Caco-2 (cell line): ENCODE measurements at regions not wholly inside any gene's neighbourhood (a gene's known extent, or its start where the extent isn't known, plus 50 kb on each side); places are given as distances from the start of the nearest gene placed in this dataset.

Experiments used
- BruUV-seq: library from RNA; stranded (reverse); fragments of 400-500 nt; replicated peaks from 2 replicates; lab custom pipeline; 2021; lab: Mats Ljungman, UMichigan
- CTCF ChIA-PET: fragments of 300-600 bp; sonication (Branson Sonifier 250); formaldehyde crosslinking; loops from one replicate; lab custom pipeline; 2022; ENCODE audit warnings: antibody characterized with exemption; lab: Charles Lee
- POLR2A ChIA-PET: fragments of 300-600 bp; sonication (Branson Sonifier 250); formaldehyde crosslinking; loops from one replicate; lab custom pipeline; 2022; ENCODE audit warnings: antibody characterized with exemption; lab: Charles Lee
- DNase-seq, 2 experiments: peaks; one replicate each; pipeline versions ENCODE4 v3.0.0 to v3.0.0-alpha.2; 2020 to 2022
- H3K27me3 ChIP-seq: replicated peaks from 2 replicates; pipeline ENCODE4 v1.6.0; 2011; ENCODE audit warnings: low read length; ENCODE audit not compliant: control insufficient read depth, insufficient read depth
- H3K36me3 ChIP-seq: 2 replicates; pipeline ENCODE4 v1.5.1; 2011; ENCODE audit warnings: low read length; ENCODE audit not compliant: control insufficient read depth, insufficient read depth
- H3K4me1 ChIP-seq: fragments of 250-450 bp; sonication (Bioruptor Pico); 2 replicates; pipeline ENCODE4 v1.5.1; 2020; ENCODE audit warnings: mild to moderate bottlenecking
- H3K4me3 ChIP-seq: 2 replicates; pipeline ENCODE4 v1.5.1; 2011; ENCODE audit warnings: low read depth, mild to moderate bottlenecking, control low read depth, low read length
- H3K9me3 ChIP-seq: fragments of 250-450 bp; sonication (Bioruptor Pico); 2 replicates; pipeline ENCODE4 v1.5.1; 2020; ENCODE audit warnings: mild to moderate bottlenecking, moderate library complexity
- H3K27ac Mint-ChIP-seq: one replicate; pipeline ENCODE4 v1.8.0; 2022; ENCODE audit warnings: mixed read lengths; ENCODE audit not compliant: unreplicated experiment
- H3K27me3 Mint-ChIP-seq: one replicate; pipeline ENCODE4 v1.8.0; 2022; ENCODE audit warnings: mixed read lengths; ENCODE audit not compliant: insufficient read depth, unreplicated experiment
- H3K36me3 Mint-ChIP-seq: one replicate; pipeline ENCODE4 v1.8.0; 2022; ENCODE audit warnings: mild to moderate bottlenecking, mixed read lengths; ENCODE audit not compliant: insufficient read depth, unreplicated experiment
- H3K4me1 Mint-ChIP-seq: one replicate; pipeline ENCODE4 v1.8.0; 2022; ENCODE audit warnings: low read depth, mixed read lengths; ENCODE audit not compliant: unreplicated experiment
- H3K4me3 Mint-ChIP-seq: one replicate; pipeline ENCODE4 v1.8.0; 2022; ENCODE audit warnings: mild to moderate bottlenecking, moderate library complexity, mixed read lengths; ENCODE audit not compliant: unreplicated experiment
- H3K9me3 Mint-ChIP-seq: one replicate; pipeline ENCODE4 v1.8.0; 2022; ENCODE audit warnings: mixed read lengths; ENCODE audit not compliant: unreplicated experiment
- intact Hi-C: fragments of 100-400 bp; cut with micrococcal nuclease; formaldehyde crosslinking; loops from one replicate; pipeline ENCODE4 v1.10.0; 2022; ENCODE audit not compliant: unreplicated experiment
- TF ChIP-seq, protein P1 (sequence below), 2 experiments: fragments of 200-600 bp in 1 of 2; IDR thresholded peaks; 1 replicate in 1 of 2; 2 replicates in 1 of 2; pipeline versions ENCODE4 v1.5.1 to v1.8.0; 2011 to 2022; ENCODE audit warnings: antibody characterized with exemption in 1 of 2, control low read depth in 1 of 2, inconsistent platforms in 1 of 2, low read depth in 1 of 2, low read length in 1 of 2, mild to moderate bottlenecking in 1 of 2, moderate library complexity in 1 of 2; ENCODE audit not compliant: insufficient read depth in 1 of 2, severe bottlenecking in 1 of 2, unreplicated experiment in 1 of 2

DNA sequence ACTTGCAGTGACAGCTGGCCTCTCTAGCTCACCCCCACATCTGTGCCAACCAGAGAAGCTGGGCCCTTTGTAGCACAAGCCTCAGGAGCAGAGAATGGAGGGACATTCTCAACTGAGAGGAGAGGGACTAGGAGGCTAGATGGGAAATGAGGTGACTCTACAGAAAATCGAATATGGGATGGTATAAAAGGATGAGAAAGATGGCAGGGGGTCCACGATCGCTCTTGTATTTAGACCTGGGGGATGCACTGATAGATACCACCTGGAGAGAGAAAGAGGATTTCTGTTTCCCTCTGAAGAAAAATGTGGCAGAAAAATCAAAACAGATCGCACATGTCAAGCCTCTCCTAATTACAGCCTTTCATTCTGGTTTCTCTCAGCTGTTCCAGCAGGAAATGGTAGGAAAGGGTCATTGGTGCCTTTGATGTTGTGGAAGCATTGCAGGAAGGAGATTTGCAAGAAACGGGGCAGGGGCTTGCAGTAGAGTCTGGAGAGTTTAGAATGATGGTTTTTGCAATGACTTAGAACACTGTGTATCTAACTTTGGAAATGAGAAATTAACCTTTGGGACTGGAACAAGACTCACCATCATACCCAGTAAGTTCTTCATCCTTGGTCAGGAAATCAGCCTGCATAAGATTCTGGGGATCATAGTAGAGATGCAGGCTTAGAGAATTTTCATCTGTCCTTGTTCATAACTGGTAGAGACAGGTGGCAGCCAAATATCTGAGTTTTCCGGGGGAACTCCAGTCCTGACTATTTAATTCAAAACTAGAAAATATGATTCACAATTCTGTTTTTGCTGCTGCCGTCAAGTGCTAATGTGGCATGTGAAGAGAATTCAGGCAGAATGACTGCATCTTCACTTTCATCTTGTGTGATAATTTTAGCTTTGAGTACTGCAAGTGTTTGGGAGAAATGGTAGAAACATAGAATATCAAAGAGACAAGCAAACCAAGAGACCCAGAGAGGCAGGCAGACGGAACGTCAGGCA, 98.8 kb downstream of the DAD1 start:
- no peak for DNase-seq
- H3K36me3 Mint-ChIP-seq, result no peaks in the 10 kb centered on the region
- peaks cover 7% of the 10 kb centered on the region for H3K4me1 Mint-ChIP-seq
- ChIA-PET CTCF (no interaction called here), POLR2A (no interaction called here)
- Histone ChIP-seq H3K36me3 (no peaks in the 10 kb centered on the region), H3K4me1 (peaks cover 6% of the 10 kb centered on the region), H3K9me3 (no peaks in the 10 kb centered on the region), H3K27me3 (no peaks in the 10 kb centered on the region), H3K4me3 (no peak overlapping the region)
- H3K4me3 Mint-ChIP-seq, result no peak overlapping the region
- intact Hi-C loops, result no loop called here
- H3K27me3 Mint-ChIP-seq, result no peaks in the 10 kb centered on the region
- BruUV-seq, result no TSS peak
- TF ChIP-seq, protein P1, sequence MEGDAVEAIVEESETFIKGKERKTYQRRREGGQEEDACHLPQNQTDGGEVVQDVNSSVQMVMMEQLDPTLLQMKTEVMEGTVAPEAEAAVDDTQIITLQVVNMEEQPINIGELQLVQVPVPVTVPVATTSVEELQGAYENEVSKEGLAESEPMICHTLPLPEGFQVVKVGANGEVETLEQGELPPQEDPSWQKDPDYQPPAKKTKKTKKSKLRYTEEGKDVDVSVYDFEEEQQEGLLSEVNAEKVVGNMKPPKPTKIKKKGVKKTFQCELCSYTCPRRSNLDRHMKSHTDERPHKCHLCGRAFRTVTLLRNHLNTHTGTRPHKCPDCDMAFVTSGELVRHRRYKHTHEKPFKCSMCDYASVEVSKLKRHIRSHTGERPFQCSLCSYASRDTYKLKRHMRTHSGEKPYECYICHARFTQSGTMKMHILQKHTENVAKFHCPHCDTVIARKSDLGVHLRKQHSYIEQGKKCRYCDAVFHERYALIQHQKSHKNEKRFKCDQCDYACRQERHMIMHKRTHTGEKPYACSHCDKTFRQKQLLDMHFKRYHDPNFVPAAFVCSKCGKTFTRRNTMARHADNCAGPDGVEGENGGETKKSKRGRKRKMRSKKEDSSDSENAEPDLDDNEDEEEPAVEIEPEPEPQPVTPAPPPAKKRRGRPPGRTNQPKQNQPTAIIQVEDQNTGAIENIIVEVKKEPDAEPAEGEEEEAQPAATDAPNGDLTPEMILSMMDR (IDR thresholded peaks at IDR 0.05; ENCODE audit: insufficient read depth in 1 of 2, low read depth in 1 of 2, low read length in 1 of 2, severe bottlenecking in 1 of 2, unreplicated experiment in 1 of 2), result no peak
- no peak overlapping the region for H3K27ac Mint-ChIP-seq
- no peaks in the 10 kb centered on the region for H3K9me3 Mint-ChIP-seq

DNA sequence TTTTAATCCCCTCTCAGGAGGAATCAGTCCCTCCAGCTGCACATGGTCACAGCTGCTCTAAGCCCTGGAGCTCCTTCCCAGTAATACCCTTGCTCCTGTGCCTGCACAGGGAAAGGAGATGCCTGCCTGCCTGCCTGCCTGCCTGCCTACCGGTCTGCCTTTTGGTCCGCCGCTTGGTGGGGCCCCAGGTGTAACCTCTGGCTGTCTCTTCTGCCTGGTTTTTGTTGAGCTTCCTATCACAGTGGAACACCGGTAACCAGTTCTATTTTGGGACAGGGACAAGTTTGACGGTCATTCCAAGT, 99.8 kb downstream of the DAD1 start:
- Histone ChIP-seq H3K27me3 (no peaks in the 10 kb centered on the region), H3K9me3 (no peaks in the 10 kb centered on the region), H3K4me3 (no peak overlapping the region), H3K36me3 (no peaks in the 10 kb centered on the region), H3K4me1 (peaks cover 13% of the 10 kb centered on the region)
- Mint-ChIP-seq H3K4me1 (peaks cover 7% of the 10 kb centered on the region), H3K27me3 (no peaks in the 10 kb centered on the region), H3K27ac (no peak overlapping the region), H3K4me3 (no peak overlapping the region), H3K9me3 (no peaks in the 10 kb centered on the region), H3K36me3 (no peaks in the 10 kb centered on the region)
- POLR2A ChIA-PET, result no interaction called here
- TF ChIP-seq, protein P1 (IDR thresholded peaks at IDR 0.05; ENCODE audit: insufficient read depth in 1 of 2, low read depth in 1 of 2, low read length in 1 of 2, severe bottlenecking in 1 of 2, unreplicated experiment in 1 of 2), result no peak
- no peak for DNase-seq
- intact Hi-C loops, result no loop called here
- CTCF ChIA-PET, result no interaction called here
- BruUV-seq, result no TSS peak

DNA sequence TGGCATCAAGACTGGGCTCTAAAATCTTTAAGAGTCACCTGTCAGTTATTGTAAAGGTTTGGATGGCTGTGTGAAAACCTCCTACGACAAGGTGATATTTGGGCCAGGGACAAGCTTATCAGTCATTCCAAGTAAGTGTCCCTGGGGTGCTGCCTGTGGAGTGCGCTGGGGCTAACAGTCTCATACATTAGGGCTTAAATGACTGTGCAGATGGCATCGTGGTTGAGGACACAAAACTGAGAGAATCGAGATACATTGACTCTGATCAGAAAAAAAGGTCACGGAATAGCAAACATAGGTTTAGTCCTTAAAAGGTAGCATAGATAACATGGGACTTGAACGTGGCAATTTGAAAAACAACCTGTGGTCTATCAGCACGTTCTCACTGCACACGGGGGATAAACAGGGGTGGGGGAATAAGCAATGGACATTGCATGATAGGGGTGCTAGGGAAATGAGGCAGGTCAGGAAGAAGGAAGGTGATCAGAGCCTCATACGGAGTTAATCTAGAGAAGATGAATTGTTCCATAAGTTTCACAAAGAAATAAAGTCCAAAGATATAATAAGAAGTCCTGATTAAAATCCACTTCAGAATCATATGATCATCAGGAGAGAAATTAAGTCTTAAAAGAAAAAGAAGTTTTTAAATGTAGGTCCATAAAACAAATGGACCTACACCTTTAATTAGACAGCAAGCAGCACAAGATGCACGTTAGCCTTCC, 100.3 kb downstream of the DAD1 start:
- CTCF ChIA-PET, result no interaction called here
- intact Hi-C loops, result no loop called here
- Mint-ChIP-seq H3K27me3 (no peaks in the 10 kb centered on the region), H3K4me3 (no peak overlapping the region), H3K4me1 (peaks cover 7% of the 10 kb centered on the region), H3K27ac (no peak overlapping the region), H3K36me3 (no peaks in the 10 kb centered on the region), H3K9me3 (no peaks in the 10 kb centered on the region)
- no peak for DNase-seq
- Histone ChIP-seq H3K4me1 (peaks cover 13% of the 10 kb centered on the region), H3K9me3 (no peaks in the 10 kb centered on the region), H3K4me3 (no peak overlapping the region), H3K27me3 (no peaks in the 10 kb centered on the region), H3K36me3 (no peaks in the 10 kb centered on the region)
- no TSS peak for BruUV-seq
- TF ChIP-seq, protein P1 (IDR thresholded peaks at IDR 0.05; ENCODE audit: insufficient read depth in 1 of 2, low read depth in 1 of 2, low read length in 1 of 2, severe bottlenecking in 1 of 2, unreplicated experiment in 1 of 2), result no peak
- POLR2A ChIA-PET, result no interaction called here
